Osteocyte (in vitro differentiated cells): ENCODE measurements at regions not wholly inside any gene's neighbourhood (a gene's known extent, or its start where the extent isn't known, plus 50 kb on each side); places are given as distances from the start of the nearest gene placed in this dataset.

Source experiments
- DNase-seq: peaks from one replicate; pipeline ENCODE4 v3.0.0; 2021; ENCODE audit warnings: mixed read lengths; ENCODE audit not compliant: unreplicated experiment; ENCODE audit errors: extremely low spot score
- H3K27ac Mint-ChIP-seq: one replicate; pipeline ENCODE4 v1.8.0; 2021; ENCODE audit warnings: mild to moderate bottlenecking, mixed read lengths; ENCODE audit not compliant: unreplicated experiment
- H3K27me3 Mint-ChIP-seq: one replicate; pipeline ENCODE4 v1.8.0; 2021; ENCODE audit warnings: mixed read lengths; ENCODE audit not compliant: unreplicated experiment
- H3K36me3 Mint-ChIP-seq: one replicate; pipeline ENCODE4 v1.8.0; 2021; ENCODE audit warnings: mixed read lengths; ENCODE audit not compliant: unreplicated experiment
- H3K4me1 Mint-ChIP-seq: one replicate; pipeline ENCODE4 v1.8.0; 2021; ENCODE audit warnings: mixed read lengths; ENCODE audit not compliant: unreplicated experiment
- H3K4me3 Mint-ChIP-seq: one replicate; pipeline ENCODE4 v1.8.0; 2021; ENCODE audit warnings: mild to moderate bottlenecking, moderate library complexity, mixed read lengths; ENCODE audit not compliant: unreplicated experiment
- H3K9me3 Mint-ChIP-seq: one replicate; pipeline ENCODE4 v1.8.0; 2021; ENCODE audit warnings: mixed read lengths; ENCODE audit not compliant: unreplicated experiment
- CTCF ChIP-seq: fragments of 200-600 bp; sonication (generic); IDR thresholded peaks from 2 replicates; pipeline ENCODE4 v1.5.0; 2021; ENCODE audit warnings: antibody characterized with exemption, mild to moderate bottlenecking, moderate library complexity

GRCh38 chr18:40017021-40017420 is 1938.0 kb upstream of the PIK3C3 start:
- Mint-ChIP-seq H3K36me3 (no peaks in the 10 kb centered on the region), H3K4me1 (peaks cover 11% of the 10 kb centered on the region), H3K4me3 (no peak overlapping the region), H3K27me3 (peaks cover 23% of the 10 kb centered on the region), H3K27ac (no peak overlapping the region), H3K9me3 (no peaks in the 10 kb centered on the region)
- DNase-seq: no peak
- no peak for TF ChIP-seq CTCF

GRCh38 chr18:40016405-40016804 is 1938.6 kb upstream of the PIK3C3 start:
- H3K27me3 Mint-ChIP-seq: peaks cover 22% of the 10 kb centered on the region
- TF ChIP-seq CTCF: no peak
- H3K9me3 Mint-ChIP-seq: no peaks in the 10 kb centered on the region

GRCh38 chr18:40013001-40013609 is 1941.9 kb upstream of the PIK3C3 start:
- Mint-ChIP-seq H3K9me3 (no peaks in the 10 kb centered on the region), H3K4me1 (peaks cover 11% of the 10 kb centered on the region), H3K27me3 (peaks cover 6% of the 10 kb centered on the region), H3K27ac (no peak overlapping the region), H3K36me3 (no peaks in the 10 kb centered on the region), H3K4me3 (no peak overlapping the region)
- DNase-seq: no peak
- no peak for TF ChIP-seq CTCF

More at GRCh38 chr18:40016405-40016804, 1938.6 kb upstream of the PIK3C3 start:
- Mint-ChIP-seq H3K4me3 (no peak overlapping the region), H3K4me1 (peaks cover 11% of the 10 kb centered on the region), H3K36me3 (no peaks in the 10 kb centered on the region), H3K27ac (no peak overlapping the region)
- DNase-seq: no peak

- no peak for DNase-seq
- TF ChIP-seq CTCF: no peak
Measured at GRCh38 chr18:40011201-40011600, 1943.8 kb upstream of the PIK3C3 start.

GRCh38 chr18:40006634-40007033 is 1948.4 kb upstream of the PIK3C3 start:
- no peak for DNase-seq
- Mint-ChIP-seq H3K27ac (no peak overlapping the region), H3K4me1 (no peaks in the 10 kb centered on the region), H3K4me3 (no peak overlapping the region), H3K36me3 (no peaks in the 10 kb centered on the region), H3K27me3 (peaks cover 6% of the 10 kb centered on the region), H3K9me3 (no peaks in the 10 kb centered on the region)
- TF ChIP-seq CTCF: no peak

More at GRCh38 chr18:40011201-40011600, 1943.8 kb upstream of the PIK3C3 start:
- Mint-ChIP-seq H3K27me3 (no peaks in the 10 kb centered on the region), H3K36me3 (no peaks in the 10 kb centered on the region), H3K4me1 (peaks cover 11% of the 10 kb centered on the region), H3K27ac (no peak overlapping the region), H3K4me3 (no peak overlapping the region), H3K9me3 (no peaks in the 10 kb centered on the region)
